HK-2 (cell line): ENCODE measurements at regions not wholly inside any gene's neighbourhood (a gene's known extent, or its start where the extent isn't known, plus 50 kb on each side); places are given as distances from the start of the nearest gene placed in this dataset.
A peak's percentile ranks its signal among the peaks of the same experiment; 100 is the strongest.
"Not testable (repeated sequence)": the region's sequence is repeated elsewhere in the genome, so short reads cannot be mapped to it uniquely, and the experiment has no call there.

Experiments used
- DNase-seq: peaks from one replicate; pipeline ENCODE4 v3.0.0-alpha.2; 2018; ENCODE audit not compliant: unreplicated experiment

DNA sequence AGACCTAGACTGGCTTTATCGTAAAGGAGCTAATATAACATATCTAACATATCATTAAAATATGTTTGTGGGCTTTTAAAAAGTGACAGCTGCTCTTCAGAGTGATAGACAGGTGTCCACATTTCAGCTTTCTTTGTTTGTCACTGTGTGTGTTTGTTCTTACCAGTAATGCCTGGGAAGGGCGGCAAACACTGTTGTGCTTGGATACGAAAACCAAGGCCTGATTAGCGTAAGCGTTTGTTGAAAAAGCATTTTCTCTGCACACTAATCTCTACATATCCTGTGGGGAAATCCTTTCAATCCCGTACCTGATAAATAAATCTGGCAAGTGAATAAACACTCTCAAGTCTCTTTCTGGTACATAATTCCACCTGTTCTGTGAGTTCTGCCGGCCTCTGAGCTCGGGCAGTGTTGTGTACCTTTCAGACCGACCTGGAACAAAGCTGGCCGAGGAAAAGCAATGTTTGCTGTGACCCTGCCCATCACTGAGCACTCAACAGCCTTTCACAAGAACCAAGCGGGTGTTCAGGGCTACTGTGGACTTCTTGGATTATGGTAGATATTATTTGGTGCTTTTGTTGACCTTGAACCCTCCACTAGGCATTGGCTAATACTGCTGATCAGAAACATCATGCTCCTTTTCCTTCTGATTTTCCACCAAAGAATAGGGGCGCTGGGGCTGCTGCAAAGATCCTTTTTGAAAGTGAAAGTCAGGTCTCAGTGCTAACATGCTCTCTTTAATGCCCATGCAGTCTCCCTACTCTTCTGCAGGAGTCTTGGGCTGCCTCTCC, 100.4 kb downstream of the CD83 start:
- DNase-seq = no peak

DNA sequence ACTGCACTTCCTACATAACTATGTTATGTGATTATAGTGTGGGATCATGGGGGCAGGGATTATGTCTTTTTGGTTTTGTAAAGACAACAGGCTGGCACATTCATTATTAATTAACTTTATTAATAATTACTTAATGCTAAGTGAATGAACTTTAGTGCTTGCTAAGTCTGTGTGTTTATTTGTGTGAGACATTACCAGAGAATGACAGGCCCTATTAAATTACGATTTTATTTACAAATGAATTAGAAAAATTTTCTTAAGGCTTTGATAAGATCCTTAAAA, 100.9 kb downstream of the CD83 start:
- DNase-seq = no peak

GRCh38 chr6:14221564-14222279, 104.2 kb downstream of the CD83 start:
- DNase-seq = no peak

GRCh38 chr6:14222956-14223355, 105.4 kb downstream of the CD83 start:
- DNase-seq = no peak

- DNase-seq = no peak
These were observed 107.0 kb downstream of the CD83 start for GRCh38 chr6:14224359-14225103.

- DNase-seq = no peak
These were observed 108.6 kb downstream of the CD83 start for GRCh38 chr6:14226051-14226660.

DNA sequence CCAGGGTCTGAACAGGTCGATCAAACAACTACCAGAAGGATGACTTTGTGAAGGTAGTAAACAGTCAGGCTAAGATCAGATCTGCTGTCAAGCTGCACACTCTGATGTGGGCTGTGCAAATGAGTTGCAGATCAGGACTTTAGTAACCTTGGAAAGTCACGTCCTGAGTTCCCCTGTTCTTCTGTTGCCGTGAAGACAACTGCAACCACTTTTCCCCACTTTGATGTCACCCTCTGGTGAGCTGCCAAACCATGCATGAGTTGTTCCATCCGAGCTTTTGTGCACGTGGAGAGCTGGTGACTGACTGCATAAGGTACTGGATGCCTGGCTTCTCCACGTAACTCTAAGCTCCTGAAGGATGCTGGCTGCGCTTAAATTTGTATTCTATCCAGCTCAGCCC, 111.0 kb downstream of the CD83 start:
- DNase-seq = peak; percentile 49

DNA sequence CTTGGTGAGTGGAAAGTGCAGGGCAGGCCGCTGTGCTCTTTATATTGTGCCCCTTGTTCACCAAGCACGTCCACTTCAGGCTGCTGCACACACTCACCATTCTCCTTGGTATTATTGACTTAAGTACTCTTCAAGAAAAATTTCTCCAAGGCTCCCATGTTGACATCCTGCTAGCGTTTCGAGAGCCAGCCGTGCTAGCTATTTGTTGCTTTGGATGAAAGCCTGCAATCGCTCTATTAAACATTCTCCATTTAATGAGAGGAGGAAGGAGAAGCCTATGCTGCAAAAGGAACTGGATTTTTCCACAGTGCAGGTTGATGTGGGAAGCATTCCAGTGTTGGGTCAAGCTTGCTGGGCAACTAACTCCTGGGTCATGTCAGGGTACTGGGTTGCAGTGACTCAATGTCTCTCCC, 113.5 kb downstream of the CD83 start:
- DNase-seq = no peak

- no peak for DNase-seq
These were observed 114.1 kb downstream of the CD83 start for GRCh38 chr6:14231501-14232280.

DNA sequence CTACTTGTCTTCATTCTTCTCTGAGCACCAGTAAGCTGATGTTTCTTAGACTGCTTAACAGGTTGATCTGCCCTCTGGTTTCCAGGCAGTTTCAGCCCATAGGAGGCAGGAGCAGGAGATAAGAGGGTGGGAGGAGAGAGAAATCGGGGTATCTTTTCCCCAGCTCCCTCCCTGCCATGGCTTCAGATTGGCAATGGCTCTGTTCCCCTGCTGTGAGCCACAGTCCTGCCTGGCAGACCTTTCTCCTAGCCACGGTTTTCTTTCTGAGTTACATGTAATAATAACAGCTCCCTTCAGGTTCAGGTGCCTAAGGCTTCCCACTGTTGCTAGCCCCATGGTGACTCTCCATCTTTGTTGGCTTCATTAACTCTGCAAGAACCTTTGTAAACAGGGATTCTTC, 115.3 kb downstream of the CD83 start:
- DNase-seq = no peak

DNA sequence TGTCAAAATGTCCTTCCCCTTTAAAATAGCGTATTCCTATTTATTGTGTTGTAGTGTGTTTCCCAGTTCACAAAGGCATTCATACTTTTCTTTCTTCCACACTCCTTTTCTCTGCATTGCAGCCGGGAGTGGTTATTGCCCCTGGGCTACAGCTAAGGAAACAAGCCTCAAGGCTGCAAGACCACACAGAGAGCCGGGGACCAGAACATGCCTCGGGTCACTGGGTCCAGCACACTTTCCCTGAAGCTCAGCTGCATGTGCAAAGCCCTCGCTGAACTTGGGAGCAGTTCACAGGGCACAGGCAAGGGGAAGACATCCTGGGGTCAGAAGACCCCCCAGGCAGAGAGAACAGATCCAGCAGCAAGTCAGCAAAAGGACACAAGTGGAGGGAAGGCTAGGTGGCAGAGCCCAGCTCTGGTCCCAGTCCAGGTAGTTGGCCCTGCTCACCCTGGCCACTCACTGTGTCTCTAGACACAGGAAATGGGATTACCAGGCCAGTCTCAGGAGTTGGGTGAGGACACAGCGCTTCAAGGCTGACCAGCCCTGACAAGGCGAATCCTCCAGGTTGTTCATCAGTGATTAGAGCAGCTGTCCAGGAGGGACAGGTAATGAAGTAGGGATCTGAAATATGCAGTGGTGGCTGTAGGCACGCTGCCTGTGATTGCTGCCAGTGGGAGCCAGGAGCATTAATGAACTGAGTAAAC, 118.2 kb downstream of the CD83 start:
- DNase-seq = no peak

- no peak for DNase-seq
These were observed 121.5 kb downstream of the CD83 start for GRCh38 chr6:14239097-14239496.

- no peak for DNase-seq
These were observed 123.0 kb downstream of the CD83 start for GRCh38 chr6:14240411-14241166.

- no peak for DNase-seq
These were observed 123.9 kb downstream of the CD83 start for GRCh38 chr6:14241255-14242070.

GRCh38 chr6:14242912-14243311, 125.3 kb downstream of the CD83 start:
- DNase-seq = not testable (repeated sequence)

GRCh38 chr6:14243597-14243996, 126.0 kb downstream of the CD83 start:
- DNase-seq = no peak

- no peak for DNase-seq
These were observed 129.3 kb downstream of the CD83 start for GRCh38 chr6:14246876-14247275.

GRCh38 chr6:14250573-14250972, 133.0 kb downstream of the CD83 start:
- no peak for DNase-seq

DNA sequence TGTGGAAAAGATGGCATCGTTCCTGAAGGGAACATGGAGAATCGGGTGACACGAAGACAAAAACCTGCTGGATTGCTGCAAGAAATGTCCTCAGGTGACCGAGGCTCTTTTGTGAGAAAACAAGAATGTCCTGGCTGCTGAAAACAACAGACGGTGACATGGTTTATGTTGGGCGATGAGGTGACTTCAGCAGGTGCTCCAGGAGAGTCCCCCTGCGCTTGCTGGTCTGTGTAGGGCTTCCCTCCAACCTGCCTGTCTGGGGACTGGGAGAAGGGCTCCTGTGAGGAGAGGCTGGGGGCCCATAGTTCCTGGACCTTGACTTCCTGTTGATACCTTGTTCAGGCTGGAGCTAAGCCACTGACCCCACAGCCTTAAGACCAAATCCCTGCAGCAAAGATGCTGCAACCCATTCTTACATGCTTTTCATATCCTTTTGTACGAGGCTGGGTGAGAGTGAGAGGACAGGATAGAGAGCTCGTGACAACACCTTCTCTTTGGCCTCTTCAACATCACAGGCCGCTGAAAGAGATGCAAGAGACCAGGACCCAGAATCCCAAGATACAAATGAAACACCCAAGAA, 134.8 kb downstream of the CD83 start:
- no peak for DNase-seq
